DMS153 treated with DMSO at 0.1 percent for 48 hours (cell line): ENCODE measurements at regions not wholly inside any gene's neighbourhood (a gene's known extent, or its start where the extent isn't known, plus 50 kb on each side); places are given as distances from the start of the nearest gene placed in this dataset.
A peak's percentile ranks its signal among the peaks of the same experiment; 100 is the strongest.

Experiments
- DNase-seq: peaks from one replicate; lab custom pipeline; 2025; ENCODE audit not compliant: unreplicated experiment; lab: John Stamatoyannopoulos, UW

DNA sequence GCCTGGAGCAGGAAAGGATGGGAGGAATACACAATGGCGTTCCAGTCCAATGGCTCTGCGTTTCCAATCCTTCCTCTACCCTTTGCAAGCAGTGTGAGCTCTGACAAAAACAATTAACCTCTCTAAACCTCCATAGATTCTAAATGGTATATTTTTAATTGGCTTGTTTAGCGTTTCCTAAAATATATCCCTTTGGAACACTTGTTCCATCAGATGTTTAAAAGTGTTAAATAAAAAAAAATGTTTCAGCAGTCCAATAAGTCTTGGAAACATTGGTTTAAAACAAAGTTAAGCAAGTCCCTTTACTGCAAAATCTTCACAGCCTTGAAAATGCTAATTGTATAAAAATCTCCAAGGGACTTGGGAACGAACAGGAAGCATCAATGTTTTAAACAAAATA is 432.3 kb upstream of the ARRDC4 start:
- DNase-seq = no peak

DNA sequence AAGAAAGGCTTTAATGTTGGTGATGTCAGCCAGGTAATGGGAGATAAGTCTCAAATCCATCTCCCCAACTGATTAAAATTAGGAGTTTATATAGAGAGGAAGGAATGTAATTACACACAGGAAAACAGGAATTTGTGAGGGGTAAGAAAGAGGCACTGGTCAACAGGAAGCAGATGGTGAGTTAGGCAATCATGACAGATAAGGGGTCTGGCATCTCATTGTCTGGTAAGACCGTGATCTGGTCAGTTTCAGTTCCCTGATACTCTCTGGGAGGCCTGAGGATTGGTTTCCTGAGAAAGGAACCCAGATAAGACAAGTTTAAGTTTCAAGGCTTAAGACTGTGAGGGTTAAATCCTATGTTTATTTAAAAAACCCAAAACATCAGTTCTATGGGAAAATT is 414.7 kb upstream of the ARRDC4 start:
- DNase-seq = no peak

GRCh38 chr15:97547381-97547780 is 413.1 kb upstream of the ARRDC4 start:
- DNase-seq = no peak

GRCh38 chr15:97561529-97561928 is 399.0 kb upstream of the ARRDC4 start:
- DNase-seq = no peak

DNA sequence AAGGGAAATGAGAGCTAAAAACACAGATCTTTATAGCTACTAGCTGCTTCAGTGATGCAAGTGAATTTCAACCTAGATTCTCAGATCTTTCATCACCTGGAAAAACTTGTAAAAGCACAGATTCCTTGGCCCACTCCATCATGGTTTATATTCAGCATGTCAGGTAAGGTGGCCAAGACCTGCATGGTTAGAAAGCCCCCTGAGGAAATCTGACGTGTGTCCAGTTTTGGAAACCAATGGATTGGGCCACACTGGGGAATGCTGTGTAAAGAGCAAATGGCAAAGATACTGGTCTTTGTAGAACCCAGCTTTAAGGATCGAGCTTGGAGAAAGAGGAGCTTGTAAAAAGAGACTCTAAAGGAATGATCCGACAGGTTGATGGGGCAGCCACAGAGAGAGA is 397.0 kb upstream of the ARRDC4 start:
- no peak for DNase-seq

GRCh38 chr15:97566961-97567360 is 393.5 kb upstream of the ARRDC4 start:
- no peak for DNase-seq

- no peak for DNase-seq
These were observed 393.1 kb upstream of the ARRDC4 start for GRCh38 chr15:97567411-97567810.

- DNase-seq = peak; percentile 7
These were observed 383.4 kb upstream of the ARRDC4 start for GRCh38 chr15:97576929-97577645.

GRCh38 chr15:97585408-97585807 is 375.1 kb upstream of the ARRDC4 start:
- DNase-seq = no peak

DNA sequence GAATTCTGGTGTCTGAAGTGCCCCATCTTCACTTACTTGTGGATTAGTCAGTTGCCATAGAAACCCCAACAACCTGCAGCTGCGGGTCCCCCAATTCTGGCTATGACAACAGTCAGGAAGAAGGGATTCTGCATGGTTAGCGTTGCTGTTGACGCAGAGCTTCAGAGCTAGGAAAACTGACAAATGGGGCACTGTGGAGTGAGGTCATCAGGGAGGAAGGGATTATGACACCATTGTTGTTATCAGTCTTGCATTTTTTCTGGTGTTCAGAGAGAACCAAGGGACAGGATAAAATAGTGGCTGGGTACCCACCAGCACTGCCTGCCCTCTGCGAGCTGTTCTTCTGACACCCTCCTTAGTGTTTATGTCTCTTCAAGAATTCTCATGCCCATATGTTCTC is 367.7 kb upstream of the ARRDC4 start:
- DNase-seq = no peak

- no peak for DNase-seq
These were observed 362.7 kb upstream of the ARRDC4 start for GRCh38 chr15:97597801-97598200.

DNA sequence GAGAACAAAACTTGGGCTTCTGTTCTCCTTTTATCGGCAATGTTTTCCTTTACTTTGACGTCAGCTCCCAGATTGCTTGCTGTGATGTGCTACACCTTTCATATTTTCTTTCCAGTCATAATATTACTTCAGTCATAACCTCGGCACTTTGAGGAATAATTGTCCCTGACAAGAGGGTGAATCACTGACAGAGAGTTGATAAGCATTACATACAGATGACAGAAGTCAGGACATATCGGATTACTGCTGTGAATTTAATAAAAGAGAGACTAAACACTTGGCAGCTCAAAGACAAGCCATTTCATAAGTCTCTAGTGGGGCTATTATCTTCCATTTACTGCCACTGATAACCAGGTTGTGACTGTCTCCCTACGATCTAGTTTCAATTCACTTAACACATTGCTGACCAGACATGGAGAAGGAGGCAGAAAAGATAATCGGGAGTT is 362.1 kb upstream of the ARRDC4 start:
- no peak for DNase-seq

- no peak for DNase-seq
These were observed 360.3 kb upstream of the ARRDC4 start for GRCh38 chr15:97600190-97600589.

GRCh38 chr15:97604677-97605076 is 355.8 kb upstream of the ARRDC4 start:
- DNase-seq = no peak

DNA sequence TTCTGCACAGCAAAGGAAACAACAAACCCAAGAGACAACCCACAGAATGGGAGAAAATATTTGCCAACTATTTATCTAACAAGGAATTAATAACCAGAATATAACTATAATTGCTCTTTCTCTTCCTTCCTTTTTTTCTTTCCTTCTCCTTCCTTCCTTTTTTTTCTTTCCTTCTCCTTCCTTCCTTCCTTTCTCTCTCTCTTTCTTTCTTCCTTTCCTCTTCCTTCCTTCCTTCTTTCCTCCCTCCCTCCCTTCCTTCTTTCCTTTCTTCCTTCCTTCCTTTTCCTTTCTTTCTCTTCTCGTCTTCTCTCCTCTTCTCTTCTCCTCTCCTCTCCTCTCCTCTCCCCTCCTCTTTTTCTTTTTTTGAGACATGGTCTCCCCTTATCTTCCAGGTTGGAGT is 345.4 kb upstream of the ARRDC4 start:
- no peak for DNase-seq

- DNase-seq = no peak
These were observed 337.3 kb upstream of the ARRDC4 start for GRCh38 chr15:97623091-97623661.

- no peak for DNase-seq
These were observed 332.9 kb upstream of the ARRDC4 start for GRCh38 chr15:97627634-97628033.

DNA sequence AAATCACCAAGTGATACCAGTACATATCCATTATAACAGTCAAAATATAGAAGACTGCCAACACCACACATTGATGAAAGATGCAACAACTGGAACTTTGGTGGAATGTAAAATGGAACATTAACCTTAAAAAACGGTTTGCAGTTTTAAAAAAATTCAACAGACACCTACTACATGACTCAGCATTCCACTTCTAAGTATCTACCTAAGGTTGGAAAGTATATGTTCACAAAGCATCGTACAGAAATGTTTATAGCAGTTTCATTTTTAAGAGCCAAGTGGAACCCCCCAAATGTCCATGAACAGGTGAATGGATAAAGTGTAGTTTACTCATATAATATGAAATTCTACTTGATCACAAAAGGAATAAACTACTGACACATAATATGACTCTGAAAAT is 314.7 kb upstream of the ARRDC4 start:
- DNase-seq = no peak

- DNase-seq = no peak
These were observed 311.8 kb upstream of the ARRDC4 start for GRCh38 chr15:97648728-97649127.

GRCh38 chr15:97652041-97652440 is 308.5 kb upstream of the ARRDC4 start:
- peak; percentile 45 for DNase-seq

DNA sequence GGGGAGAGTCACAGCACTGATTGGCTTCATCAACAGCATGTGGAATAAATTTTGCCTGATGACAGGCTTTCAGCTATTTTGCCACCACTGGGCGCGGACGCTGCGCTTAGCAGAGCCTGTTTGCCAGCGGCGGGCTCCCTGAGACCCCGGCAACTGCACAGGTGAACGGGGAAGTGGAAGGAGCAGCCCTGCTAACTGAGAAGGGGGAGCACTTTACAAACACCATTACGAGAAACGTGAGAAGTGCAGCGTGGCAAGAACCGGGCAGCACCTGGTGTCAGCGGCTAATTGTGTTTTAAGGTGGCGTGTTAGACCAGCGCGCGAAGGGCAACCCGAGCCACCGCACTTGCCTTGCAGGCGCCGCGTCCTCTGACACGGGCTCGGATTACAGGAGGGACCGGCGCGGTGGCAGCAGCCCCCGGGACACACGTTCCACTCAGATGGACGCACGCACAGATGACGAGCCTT is 307.8 kb upstream of the ARRDC4 start:
- peak; percentile 36 for DNase-seq

- no peak for DNase-seq
These were observed 306.6 kb upstream of the ARRDC4 start for GRCh38 chr15:97653896-97654295.
